HG03103 (cell line): ENCODE measurements at regions not wholly inside any gene's neighbourhood (a gene's known extent, or its start where the extent isn't known, plus 50 kb on each side); places are given as distances from the start of the nearest gene placed in this dataset.
A peak's percentile ranks its signal among the peaks of the same experiment; 100 is the strongest.
"Not testable (repeated sequence)": the region's sequence is repeated elsewhere in the genome, so short reads cannot be mapped to it uniquely, and the experiment has no call there.

Experiments
- ATAC-seq: cut with Tn5 transposase; IDR thresholded peaks from one replicate; pipeline ENCODE4 v1.9.1; 2021; ENCODE audit warnings: low read depth; ENCODE audit not compliant: unreplicated experiment

DNA sequence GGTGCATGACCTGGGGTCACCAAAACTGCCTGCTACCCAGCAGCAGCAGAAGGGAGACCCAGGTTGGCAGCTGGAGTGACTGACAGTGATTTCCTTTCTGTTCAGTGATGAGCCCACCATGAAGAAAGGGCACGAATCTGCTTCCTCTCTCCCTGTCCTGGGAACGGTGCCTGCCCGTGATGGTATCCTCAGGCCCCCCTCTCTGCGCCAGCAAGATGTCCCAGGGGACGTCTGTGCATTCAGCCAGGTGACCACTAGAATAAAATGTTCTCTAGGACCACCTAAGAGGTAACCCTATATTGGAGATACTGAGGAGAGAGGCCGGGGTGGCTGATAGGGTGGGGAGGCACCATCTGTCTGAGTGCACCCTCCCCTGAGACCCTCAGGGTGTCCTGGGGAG, 294.7 kb downstream of the QKI start:
- ATAC-seq, result no peak

DNA sequence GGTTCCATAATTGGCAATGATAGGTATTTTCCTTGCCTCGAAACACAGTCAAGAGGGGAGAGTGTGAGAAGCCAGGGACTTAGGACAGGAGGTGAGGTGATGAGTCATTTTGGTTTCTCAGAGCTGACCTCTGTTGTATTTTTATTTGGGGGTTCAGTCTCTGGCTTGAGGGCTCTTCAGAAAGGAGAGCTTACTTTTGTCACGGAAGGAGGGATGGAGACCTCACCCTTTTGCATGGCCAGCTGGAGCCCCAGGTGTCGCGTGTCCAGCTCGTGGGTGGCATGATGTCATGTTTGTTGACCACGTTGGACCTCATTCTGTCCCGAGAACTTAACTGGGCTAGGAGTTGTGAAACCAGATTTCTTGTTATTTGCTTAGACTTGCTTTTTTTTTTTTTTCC, 293.9 kb downstream of the QKI start:
- ATAC-seq, result peak; percentile 36

DNA sequence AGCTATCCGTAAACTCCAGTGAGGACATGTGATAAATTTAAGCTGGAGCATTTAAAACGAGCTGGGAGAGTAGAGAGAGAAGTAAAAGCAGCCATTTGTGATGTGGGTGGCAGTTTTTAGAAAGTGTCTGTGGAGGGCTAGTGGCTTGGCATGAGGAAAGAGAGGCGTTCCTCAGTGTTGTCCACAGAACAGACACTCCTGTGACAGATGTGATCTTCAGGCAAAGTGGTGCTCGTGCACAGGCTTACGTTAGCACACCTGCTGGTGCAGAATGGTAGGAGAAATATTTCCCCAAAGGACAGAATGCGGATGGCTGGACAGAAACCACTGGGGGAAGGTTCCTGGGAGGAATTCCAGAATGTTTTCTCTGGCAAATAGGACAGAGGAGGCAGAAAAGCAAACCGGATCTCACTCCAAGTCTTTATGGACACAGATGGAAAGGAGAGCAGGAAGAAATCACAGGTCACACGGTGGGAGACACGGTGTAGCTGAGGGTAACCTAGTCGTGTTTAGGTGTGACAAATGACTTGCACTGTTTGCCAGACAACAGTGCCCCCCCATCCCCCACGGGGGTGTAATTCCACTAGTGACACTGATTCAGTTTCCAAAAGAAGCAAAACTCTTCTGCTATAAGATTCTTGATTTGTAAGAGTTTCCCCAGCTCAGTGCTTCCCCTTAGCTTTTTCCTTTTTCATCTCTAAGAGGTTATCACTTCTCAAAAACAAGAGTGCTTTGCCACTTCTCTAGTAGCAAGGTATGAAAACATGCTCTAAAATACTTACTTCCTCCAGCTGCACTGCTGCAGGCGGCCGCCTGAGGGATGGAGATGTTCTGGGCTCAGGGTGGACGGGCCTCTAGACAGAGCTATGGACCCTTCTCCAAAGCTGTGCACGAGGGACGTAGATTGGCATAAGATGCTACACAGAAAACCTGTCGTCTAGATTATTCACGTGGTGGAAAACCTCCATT, 293.2 kb downstream of the QKI start:
- peak; percentile 44 for ATAC-seq

DNA sequence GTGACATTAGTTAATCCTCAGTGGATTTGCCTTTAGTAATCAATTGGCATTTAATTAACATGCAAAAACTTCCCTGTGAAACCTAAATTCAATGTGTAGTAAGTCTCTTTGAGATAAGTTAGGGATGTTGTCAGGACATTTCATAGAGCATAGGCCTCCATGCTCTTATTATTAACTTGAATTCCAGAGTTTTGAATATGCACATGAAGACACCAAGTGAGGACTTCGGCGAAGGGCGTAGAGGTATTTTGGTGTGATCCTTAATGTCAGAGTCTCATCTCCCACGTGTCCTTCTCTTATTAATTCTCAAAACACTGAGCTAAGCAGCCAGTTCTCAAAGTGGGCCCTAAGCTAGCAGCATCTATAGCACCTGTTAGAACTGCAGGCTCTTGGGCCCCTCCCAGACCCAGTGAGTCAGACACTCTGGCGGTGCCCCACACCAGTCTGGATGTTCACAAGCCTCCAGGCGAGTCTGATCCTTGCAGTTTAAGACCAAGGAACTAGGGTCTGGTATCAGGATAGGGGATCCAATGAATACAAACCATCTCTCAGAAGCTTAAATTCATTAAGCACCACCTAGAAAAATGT, 292.1 kb downstream of the QKI start:
- ATAC-seq, result no peak

DNA sequence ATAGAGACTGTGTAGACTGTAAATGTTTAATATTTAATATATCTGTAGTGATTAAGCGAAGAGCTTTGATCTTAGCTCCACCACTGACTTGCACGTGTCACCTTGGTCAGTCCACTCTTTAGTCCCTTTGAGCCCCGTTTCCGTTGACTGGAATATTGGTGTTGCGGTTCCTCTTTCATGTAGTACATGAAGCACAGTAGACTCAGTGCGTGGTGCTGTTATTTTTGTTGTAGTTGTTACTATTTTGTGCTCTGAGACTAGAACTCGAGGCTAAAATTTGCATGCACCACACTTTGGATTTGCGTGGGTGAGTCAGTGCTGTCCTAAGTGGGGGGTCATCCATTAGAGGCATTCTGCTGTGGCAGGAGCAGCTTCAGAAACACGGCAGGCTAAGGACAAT, 291.4 kb downstream of the QKI start:
- ATAC-seq, result peak; percentile 57

DNA sequence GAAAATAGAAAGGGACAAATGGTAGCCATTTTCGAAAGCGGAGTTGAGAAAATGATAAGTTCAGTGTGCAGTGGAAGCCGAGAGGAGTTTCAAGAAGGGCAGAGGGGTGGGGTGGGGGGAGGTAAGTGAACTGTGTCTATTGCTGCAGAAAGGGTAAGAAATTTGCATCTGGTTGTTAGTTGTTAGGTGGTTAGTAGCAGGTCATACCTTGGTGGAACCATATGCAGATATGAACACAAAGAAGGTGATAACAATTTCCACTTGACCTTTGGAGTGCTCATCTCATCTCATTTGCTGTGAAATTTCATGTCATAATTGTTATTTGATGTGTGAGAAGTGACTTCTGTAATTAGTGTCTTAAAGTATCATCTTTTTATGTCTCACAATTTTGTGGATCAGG, 288.2 kb downstream of the QKI start:
- no peak for ATAC-seq

DNA sequence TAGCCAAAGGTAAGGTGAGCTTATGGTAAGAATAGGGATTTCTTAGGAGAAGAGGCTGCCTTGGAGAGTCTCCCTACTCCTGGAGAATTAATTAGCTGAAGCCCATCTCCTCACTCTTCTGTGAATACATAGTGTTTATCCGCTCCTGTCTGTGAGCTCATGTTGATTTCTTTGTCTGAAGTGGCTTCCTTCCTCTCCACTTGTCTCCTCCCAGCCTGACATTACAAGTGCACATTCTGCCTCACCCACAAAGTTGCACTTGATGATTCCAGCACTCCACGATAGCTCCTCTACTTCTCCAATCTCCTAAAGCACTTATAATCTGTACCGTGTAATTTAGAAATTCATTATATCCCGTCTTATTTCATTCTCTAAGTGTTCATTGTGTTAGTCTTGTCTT, 287.2 kb downstream of the QKI start:
- ATAC-seq, result no peak

DNA sequence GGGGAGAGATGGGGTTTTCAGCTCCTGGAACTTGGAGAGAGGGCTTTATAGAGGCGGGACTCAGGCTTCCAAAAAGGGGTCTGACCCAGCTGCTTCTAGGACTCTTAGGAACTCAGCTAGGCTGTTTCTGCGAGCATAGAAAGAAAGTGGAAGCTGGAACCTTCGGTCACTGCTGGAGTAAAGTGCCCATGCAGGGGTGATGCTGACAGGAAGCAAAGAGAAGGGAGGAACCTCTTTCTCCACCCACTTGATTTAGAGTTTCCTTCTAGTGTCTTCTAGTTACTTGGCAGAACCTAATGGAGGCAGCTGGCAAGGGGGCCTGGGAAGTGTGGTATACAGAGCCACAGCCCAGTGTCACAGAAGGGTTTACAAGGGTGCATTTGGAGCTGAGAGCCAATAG, 283.6 kb downstream of the QKI start:
- no peak for ATAC-seq

DNA sequence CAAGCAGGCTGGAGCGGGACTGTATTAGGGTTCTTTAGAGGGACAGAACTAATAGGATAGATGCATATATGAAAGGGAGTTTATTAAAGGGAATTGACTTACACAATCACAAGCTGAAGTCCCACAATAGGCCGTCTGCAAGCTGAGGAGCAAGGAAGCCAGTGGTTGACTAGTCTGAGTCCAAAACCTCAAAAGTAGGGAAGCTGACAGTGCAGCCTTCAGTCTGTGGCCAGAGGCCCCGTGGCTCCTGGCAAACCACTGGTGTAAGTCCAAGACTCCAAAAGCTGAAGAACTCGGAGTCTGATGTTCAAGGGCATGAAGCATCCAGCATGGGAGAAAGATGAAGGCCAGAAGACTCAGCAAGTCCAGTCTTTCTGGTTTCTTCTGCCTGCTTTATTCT, 281.8 kb downstream of the QKI start:
- ATAC-seq, result not testable (repeated sequence)

DNA sequence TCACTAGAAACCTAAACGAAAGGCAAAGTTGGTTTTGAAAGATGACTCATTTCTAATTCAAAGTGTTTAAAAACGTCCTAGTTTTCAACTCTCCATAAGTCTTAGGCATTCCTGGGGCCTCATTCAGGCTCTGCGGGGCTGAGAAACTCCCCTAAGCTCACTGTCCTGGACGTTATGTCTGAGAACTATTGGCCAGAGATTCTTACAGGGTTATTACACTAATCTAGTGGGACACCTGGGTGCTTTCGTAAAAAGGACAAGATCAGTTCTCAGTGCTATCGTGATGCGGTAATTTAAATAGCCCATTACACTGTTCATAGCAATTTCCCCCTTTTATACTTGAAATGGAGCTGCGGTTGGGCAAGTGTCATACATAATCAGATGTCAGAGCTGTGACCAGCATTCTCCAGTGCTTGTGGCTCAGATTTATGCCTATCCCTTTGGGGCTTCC, 280.9 kb downstream of the QKI start:
- ATAC-seq, result no peak

DNA sequence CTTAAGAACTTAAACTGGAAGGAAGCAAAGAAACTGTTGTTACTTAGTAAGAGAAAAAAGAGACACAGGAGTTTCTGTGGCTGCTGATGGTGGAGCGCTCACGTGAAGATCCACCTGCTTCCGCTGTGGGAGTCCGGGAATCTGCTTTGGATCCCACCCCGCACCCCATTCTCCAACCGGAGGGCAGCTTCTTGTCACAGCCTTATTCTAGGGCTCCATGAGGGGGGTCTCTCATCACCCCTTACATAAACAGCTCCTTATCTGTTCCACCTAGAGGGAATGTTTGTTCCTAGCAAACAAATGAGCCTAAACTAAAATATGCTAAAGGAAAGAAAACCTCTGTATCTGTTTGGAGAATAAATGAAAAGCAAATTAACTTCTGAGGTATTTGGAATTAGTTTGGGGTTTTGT, 280.5 kb downstream of the QKI start:
- ATAC-seq, result no peak

DNA sequence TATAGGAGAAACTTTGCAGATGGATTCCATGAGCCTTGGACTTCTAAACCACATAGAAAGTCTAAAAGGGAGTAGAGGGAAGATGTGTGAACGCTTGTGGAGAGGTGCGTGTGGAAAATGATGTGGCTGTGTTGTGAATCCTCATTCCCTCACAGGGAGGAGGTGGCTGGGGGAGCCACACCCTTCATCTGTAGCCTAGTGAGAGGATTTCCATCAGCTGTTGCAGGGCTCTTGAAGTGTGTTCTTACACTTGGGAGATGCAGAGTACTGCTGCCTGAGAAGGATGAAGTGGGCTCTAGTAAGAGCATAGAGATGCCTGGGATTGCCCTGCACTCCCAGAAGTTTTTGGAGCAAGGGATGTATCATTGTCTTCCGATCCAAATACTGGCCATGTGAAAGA, 279.6 kb downstream of the QKI start:
- no peak for ATAC-seq

DNA sequence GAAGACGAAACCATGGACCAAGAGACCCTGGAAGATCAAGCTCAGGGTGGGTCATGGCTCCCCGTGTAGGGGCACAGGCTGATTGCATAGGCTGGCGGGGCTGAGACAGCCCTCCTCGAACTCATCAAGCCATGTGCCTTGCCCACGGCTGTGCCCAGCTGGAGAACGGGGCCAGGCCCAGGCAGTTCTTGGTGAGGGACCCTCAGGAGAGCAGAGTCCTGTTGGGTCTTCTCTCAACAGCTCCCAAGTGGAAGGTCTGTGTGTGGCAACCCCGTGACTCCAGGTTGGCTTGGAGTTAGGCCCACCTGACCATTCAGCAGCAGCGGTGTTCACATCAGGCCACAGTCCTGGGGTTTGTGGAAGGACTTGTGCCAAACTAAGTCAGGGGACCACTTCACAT, 276.5 kb downstream of the QKI start:
- no peak for ATAC-seq

DNA sequence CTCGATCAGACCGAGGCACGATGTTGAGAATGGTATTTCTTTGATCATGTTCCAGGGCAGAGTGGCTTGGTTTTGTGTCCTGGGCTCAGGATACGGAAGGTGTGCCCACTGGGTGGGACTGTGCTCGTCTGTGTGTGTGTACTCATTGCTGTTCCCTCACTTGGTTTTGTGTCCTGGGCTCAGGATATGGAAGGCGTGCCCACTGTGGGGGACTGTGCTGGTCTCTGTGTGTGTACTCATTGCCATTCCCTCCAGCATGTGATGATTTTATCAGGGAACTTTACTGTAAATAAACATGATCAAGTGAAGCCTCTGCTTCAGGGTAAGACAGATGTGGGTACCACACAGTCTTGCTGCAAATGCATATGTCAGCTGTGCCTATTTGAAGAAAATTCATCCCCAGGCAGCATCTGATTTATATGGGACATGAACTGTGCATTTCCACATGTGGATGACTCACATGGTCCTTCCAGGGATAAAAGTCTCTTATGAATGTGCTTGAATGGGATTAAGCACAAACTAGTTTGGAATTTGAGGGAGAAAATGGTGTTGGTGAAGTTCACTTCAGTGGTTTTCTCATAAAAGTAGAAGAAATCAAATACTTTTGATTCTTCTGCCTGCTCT, 274.3 kb downstream of the QKI start:
- no peak for ATAC-seq

DNA sequence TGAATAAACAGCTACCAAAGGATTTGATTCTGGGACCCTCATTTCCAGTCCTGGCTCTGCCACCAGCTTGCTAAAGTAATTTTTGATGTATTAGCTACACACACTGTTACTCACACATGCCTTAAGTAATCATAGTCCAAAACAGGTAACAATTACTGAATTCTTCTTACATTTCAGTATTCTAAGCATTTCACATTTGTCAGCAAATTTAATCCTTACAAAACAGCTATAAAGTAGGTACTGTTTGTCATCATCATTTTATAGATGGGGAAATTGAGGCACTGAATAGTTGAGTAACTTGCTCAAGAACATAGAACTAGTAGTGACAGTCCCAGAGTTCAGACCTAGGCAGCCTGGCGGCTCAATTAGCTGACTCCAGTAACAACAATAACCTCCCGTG, 272.6 kb downstream of the QKI start:
- ATAC-seq, result no peak

DNA sequence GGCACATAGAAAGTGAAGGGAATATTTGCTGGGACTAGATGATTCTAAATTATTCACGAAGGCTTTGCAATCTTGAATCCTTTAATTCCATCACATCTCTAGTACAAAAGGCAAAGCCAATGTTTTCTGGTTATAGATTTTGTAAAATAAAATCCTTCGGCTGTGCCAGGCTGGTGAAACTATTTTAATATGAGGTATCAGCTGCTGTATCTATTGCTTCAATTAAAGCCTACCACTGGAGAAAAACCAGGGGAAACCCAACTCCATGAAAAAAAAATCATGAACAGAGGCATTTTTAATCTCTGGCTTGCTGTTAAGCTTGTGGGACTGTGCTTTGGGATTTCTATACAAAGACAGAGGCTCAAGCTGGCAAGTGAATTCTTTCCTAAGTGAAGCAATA, 271.8 kb downstream of the QKI start:
- no peak for ATAC-seq

DNA sequence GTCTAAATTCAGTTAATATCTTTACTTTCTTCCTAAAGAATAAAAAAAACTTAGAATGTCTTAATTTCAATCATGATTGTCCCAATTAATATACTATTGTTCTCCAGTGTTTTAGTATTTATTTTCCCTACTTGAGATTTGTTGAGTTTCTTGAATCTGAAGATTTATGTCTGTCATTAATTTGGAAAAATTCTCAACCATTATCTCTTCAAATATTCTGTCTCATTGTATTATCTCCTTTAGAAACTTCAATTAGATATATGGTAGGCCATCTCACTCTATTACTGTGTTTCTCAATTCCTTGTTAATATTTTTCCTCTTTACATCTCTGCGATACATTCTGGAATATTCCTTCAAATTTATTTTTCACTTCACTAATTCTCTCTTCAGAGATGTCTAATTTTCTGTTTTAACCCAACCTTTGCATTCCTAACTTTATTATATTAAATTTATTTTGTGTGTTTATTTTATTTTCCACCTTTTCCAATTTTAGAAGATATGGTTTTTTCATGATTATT, 268.6 kb downstream of the QKI start:
- no peak for ATAC-seq

DNA sequence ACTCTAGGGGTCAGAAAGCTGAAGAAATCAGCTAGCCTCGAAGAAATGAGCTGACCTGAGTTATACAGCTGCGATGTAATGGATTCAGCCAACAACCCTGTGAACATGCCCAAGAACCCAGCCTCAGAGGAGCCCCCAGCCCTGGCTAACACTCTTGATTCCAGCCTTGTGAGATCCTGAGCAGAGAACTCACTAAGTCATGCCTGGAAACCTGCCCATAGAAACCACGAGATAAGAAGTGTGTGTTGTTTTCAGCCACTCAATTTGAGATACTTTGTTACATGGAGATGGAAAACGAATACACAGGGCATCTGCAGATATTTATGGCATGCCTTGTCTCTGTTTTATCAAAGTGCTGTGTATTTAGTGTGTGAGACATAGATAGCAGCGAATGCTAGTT, 265.2 kb downstream of the QKI start:
- ATAC-seq, result no peak

DNA sequence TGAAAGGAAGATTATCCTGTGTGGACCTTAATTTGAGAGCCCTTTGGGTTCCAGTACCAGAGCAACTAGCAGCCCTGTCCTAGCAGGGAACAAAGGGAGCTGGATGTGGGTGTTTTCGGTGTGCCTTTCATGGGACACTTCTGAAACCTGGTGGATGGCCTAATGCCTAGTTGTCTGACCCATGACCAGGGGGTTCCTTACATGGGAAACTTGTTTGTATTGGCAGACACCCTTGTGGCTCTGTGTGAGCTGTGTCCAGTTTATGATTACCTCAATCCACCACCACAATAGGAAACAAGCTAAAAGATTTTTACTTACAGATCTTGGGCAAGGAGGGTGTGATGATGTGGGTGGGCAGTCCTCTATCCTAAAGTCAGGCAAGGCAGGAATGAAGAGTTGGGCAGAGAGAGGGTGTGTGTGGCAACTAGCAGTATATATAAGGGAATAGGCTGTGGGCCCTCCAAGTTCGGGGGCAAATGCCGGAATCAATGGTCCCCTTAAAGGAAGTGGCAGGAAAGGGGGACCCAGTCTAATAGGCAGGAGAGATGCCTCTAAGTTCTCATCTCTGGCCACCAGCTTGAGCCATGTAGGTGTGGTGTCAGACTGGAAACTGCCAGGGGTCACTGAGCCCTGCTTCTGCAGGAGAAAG, 264.6 kb downstream of the QKI start:
- no peak for ATAC-seq

DNA sequence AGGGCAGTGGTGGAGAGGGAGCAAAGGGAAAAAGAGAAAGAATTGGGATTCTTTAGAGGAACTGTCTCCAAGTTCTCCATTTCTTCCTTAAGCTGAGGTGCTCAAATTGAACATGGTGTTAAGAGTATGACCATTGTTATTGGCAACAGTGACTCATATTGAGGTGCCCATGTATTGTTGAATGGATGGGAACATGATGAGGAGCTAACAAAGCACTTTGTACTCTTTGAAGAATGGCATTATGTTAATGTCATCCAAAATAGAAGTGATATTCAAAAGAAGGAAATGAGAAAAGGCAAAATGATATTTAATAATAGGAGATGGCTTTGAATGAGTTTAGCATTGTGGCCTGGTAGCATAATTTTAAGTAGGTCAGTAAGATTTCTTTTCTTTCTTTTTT, 261.1 kb downstream of the QKI start:
- ATAC-seq, result no peak

DNA sequence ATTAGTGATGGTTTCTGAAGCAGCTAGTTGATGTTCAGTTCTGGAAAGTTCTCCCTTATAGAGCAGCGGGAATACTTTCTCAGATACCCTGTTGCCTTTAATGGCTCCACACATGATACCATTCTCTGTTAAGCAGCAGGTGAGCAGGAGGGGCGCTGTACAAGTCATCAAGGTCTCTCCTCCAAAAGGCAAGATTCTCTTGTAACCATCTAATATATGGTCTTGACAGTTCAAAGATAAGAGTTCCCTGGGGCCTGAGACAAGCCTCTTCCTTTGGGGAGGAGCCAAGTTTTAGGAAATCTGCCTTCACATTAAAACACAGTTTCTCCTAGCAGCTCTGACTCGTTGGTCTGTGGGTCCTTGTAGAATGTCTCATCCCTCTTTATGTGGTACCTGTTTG, 258.2 kb downstream of the QKI start:
- ATAC-seq, result no peak
